NCI-H510A treated with DMSO at 0.1 percent for 48 hours (cell line): ENCODE measurements at regions not wholly inside any gene's neighbourhood (a gene's known extent, or its start where the extent isn't known, plus 50 kb on each side); places are given as distances from the start of the nearest gene placed in this dataset.
A peak's percentile ranks its signal among the peaks of the same experiment; 100 is the strongest.

ENCODE experiments used
- DNase-seq: peaks from one replicate; lab custom pipeline; 2025; lab: John Stamatoyannopoulos, UW

DNA sequence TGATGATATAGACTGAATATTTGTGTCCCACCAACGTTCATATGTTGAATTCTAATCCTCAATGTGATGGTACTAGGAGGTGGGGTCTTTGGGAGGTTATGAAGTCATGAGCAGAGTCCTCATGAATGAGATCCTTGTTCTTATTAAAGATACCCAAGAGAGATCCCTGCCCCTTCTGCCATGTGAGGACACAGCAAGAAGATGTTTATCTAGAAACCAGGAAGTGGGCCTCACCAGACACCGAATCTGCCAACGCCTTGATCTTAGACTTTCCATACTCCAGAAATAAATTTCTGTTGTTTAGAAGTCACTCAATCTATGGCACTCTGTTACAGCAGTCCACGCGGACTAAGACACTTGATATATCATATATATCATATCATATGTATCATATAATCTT is 67.7 kb upstream of the GCM1 start:
- DNase-seq, result no peak

DNA sequence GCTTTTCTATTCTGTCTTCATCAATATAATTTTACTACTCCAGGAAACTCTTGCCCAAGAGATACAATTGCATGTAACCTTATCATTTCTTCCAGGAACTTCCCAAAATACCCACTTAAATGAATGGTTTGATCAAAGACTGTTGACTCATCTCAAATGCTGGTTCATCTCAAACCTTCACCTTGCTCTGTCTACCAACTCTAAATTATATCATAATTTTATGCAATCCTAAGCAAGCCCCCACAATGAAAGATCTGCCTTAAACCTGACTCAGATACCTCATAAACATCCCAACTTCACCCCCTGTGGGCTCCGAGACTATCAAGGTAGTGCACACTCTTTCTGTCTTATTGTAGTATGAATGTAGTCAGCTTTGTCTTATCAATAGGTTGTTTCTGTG is 65.5 kb upstream of the GCM1 start:
- no peak for DNase-seq

GRCh38 chr6:53210811-53211210 is 62.2 kb upstream of the GCM1 start:
- DNase-seq, result no peak

GRCh38 chr6:53209681-53210080 is 61.0 kb upstream of the GCM1 start:
- no peak for DNase-seq

DNA sequence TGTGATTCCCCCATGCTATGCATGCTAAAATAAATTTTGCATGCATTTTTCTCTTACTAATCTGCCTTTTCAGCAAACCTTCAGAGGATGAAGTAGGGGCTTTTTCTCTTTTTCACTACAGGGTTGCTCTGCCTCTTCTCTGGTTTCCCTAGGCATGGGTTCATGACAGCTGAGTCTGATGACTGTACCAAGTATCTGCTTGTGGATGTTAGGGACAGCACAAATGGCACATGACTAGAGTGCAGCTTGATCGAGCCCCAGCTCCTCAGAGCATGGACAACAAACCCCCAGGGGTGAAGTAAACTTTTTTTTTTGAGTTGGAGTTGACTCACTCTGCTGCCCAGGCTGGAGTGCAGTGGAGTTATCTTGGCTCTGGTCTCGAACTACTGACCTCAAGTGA is 57.1 kb upstream of the GCM1 start:
- DNase-seq, result no peak

DNA sequence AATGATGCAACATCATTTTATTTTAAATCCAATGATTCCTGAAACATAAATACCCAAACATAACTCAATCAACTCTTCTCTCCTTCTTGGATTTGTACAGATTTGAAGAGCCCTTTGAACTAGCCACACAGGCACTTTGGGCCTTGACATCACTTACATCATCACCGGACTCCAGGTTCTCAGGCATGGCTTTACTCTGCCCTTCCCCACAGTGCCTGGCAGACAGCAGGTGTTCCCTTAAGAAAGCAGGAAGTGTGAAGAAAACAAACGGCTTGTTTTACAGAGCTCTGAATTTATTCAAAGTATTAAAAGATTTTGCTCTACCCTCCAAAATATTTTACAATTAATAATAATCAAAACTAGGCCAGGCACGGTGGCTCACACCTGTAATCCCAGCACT is 54.8 kb upstream of the GCM1 start:
- peak; percentile 96 for DNase-seq

- DNase-seq, result no peak
These were observed 53.4 kb upstream of the GCM1 start for GRCh38 chr6:53202052-53202451.

DNA sequence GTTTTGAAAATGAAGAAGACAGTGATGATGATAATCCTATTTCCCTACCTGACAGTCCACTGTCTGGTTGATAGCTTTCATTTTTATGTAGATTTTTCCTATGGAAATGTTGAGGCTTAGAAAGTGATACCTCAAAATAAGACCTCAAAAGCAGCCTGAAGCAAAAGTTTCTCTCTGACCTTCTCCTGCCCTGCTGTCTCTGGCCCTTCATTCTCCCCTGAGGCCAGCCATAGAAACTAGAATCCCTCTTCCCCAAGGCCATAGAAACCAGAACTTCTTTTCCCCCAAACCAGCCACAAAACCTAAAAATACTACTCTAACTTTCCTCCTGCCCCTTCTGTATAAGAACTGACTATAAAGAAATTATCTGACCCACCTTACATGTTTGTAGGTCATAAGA is 52.6 kb upstream of the GCM1 start:
- DNase-seq, result no peak

DNA sequence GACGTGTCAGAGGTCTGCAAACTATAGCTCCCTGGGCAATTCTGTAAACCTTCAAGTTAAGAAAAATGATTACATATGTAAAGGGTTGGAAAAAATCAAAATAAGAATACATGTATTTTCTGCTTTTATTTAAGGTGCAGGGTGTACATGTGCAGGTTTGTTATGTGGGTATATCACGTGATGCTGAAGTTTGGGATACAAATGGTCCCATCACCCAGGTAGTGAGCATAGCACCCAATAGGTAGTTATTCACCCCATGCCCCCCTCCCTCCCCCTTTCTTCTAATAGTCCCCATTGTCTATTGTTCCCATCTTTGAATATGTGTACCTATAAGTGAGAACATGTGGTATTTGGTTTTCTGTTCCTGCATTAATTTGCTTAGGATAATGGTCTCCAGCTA is 51.1 kb upstream of the GCM1 start:
- DNase-seq, result no peak

DNA sequence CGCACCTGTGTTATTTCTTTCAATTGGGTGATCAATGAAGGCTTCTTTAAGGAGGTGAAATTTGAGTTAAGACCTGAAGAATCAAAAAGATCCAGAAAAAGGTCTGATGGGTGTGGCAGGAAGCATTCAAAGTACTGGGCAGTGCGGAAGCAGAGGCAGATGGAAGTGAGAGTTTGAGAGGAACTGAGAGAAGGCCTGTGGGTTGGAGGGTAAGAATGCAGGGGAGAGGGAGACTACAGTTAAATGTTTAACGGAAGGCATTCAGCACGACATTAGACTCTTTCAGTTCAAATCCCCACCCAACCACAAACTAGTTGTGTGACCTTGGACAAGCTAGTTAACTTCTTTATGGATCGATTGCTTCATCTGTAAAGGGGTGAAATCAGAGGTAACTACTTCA is 50.5 kb upstream of the GCM1 start:
- DNase-seq, result no peak
